Stimulated activated CD4-positive, alpha-beta T cell treated with anti-CD3 and anti-CD28 coated beads, Interleukin-1b, Interleukin-23, amount 100 ng/mL, for 24 hours (primary cell): ENCODE measurements at regions not wholly inside any gene's neighbourhood (a gene's known extent, or its start where the extent isn't known, plus 50 kb on each side); places are given as distances from the start of the nearest gene placed in this dataset.
"Not testable (repeated sequence)": the region's sequence is repeated elsewhere in the genome, so short reads cannot be mapped to it uniquely, and the experiment has no call there.

Source experiments
- DNase-seq, 4 experiments: peaks; one replicate each; pipeline ENCODE4 v3.0.0-alpha.2; 2020; ENCODE audit warnings: low read depth in 4 of 4, low spot score in 1 of 4

- DNase-seq, result no peak
Measured at GRCh38 chr2:41267929-41268659, 779.7 kb upstream of the PKDCC start.

GRCh38 chr2:41283079-41283775 is 764.6 kb upstream of the PKDCC start:
- no peak for DNase-seq

GRCh38 chr2:41293491-41293890 is 754.3 kb upstream of the PKDCC start:
- no peak for DNase-seq

GRCh38 chr2:41294331-41294730 is 753.5 kb upstream of the PKDCC start:
- DNase-seq, result no peak

GRCh38 chr2:41313082-41313481 is 734.7 kb upstream of the PKDCC start:
- no peak for DNase-seq

GRCh38 chr2:41314511-41315070 is 733.2 kb upstream of the PKDCC start:
- DNase-seq, result no peak

- DNase-seq, result no peak
Measured at GRCh38 chr2:41319437-41319836, 728.4 kb upstream of the PKDCC start.

- no peak for DNase-seq
Measured at GRCh38 chr2:41320491-41320890, 727.3 kb upstream of the PKDCC start.

GRCh38 chr2:41321351-41321750 is 726.5 kb upstream of the PKDCC start:
- DNase-seq, result no peak

- no peak for DNase-seq
Measured at GRCh38 chr2:41326851-41327250, 721.0 kb upstream of the PKDCC start.

GRCh38 chr2:41329040-41329439 is 718.8 kb upstream of the PKDCC start:
- DNase-seq, result no peak

GRCh38 chr2:41334159-41334558 is 713.7 kb upstream of the PKDCC start:
- DNase-seq, result no peak

- DNase-seq, result not testable (repeated sequence)
Measured at GRCh38 chr2:41335573-41335972, 712.2 kb upstream of the PKDCC start.

- no peak for DNase-seq
Measured at GRCh38 chr2:41337956-41338355, 709.9 kb upstream of the PKDCC start.

GRCh38 chr2:41344529-41344928 is 703.3 kb upstream of the PKDCC start:
- no peak for DNase-seq

GRCh38 chr2:41353060-41353459 is 694.8 kb upstream of the PKDCC start:
- DNase-seq, result no peak

GRCh38 chr2:41355794-41356193 is 692.0 kb upstream of the PKDCC start:
- DNase-seq, result no peak

GRCh38 chr2:41364842-41365241 is 683.0 kb upstream of the PKDCC start:
- no peak for DNase-seq

GRCh38 chr2:41375901-41376300 is 671.9 kb upstream of the PKDCC start:
- DNase-seq, result no peak

GRCh38 chr2:41377837-41378236 is 670.0 kb upstream of the PKDCC start:
- no peak for DNase-seq

GRCh38 chr2:41378420-41378819 is 669.4 kb upstream of the PKDCC start:
- no peak for DNase-seq

- DNase-seq, result no peak
Measured at GRCh38 chr2:41379496-41380221, 668.2 kb upstream of the PKDCC start.
